ENCODE measurements at regions not wholly inside any gene's neighbourhood (a gene's known extent, or its start where the extent isn't known, plus 50 kb on each side); places are given as distances from the start of the nearest gene placed in this dataset.

GRCh38 chr2:216960671-216961268 lies 100.9 kb upstream of the TNP1 start:
- TF ChIP-seq CTCF (IDR thresholded peaks at IDR 0.05) (no peak), EP300 (IDR thresholded peaks at IDR 0.05) (no peak), POLR2AphosphoS5 (IDR thresholded peaks at IDR 0.05) (no peak)
